ENCODE measurements at regions not wholly inside any gene's neighbourhood (a gene's known extent, or its start where the extent isn't known, plus 50 kb on each side); places are given as distances from the start of the nearest gene placed in this dataset.

GRCh38 chr3:8204331-8204730, 297.3 kb upstream of the LMCD1 start:
- ATAC-seq (ENCODE audit: low read depth) (no peak), DNase-seq (no peak)
- Histone ChIP-seq H4K8ac (ENCODE audit: low read depth in 2 of 2, low read length in 2 of 2) (no peak overlapping the region), H3K27me3 (ENCODE audit: control insufficient read depth, insufficient read depth, low read length) (no peaks in the 10 kb centered on the region), H3K56ac (ENCODE audit: extremely low read depth, insufficient read depth, low read length) (no peak overlapping the region), H2AK9ac (replicated peaks; ENCODE audit: low read depth, low read length, poor library complexity) (no peak overlapping the region), H4K5ac (ENCODE audit: low read depth, low read length) (no peak overlapping the region), H2BK20ac (ENCODE audit: low read depth, low read length) (no peak overlapping the region), H3K18ac (ENCODE audit: low read depth, low read length) (no peak overlapping the region), H3K4me3 (ENCODE audit: insufficient read depth, low read depth, low read length) (no peak overlapping the region), H3K4ac (ENCODE audit: low read depth, low read length) (no peak overlapping the region), H3K23ac (ENCODE audit: low read depth, low read length) (no peak overlapping the region), H3K36me3 (ENCODE audit: control insufficient read depth, insufficient read depth, low read length) (no peaks in the 10 kb centered on the region), H2BK5ac (ENCODE audit: low read depth, low read length, poor library complexity, severe bottlenecking) (no peak overlapping the region), H3K79me1 (ENCODE audit: low read depth in 1 of 2, low read length in 2 of 2) (no peaks in the 10 kb centered on the region), H3K9me1 (ENCODE audit: insufficient read depth, low read length) (no peaks in the 10 kb centered on the region), H3K9me3 (ENCODE audit: control insufficient read depth, insufficient read depth, low read length) (no peaks in the 10 kb centered on the region), H3K9ac (ENCODE audit: low read depth, low read length) (no peak overlapping the region), H2AK5ac (ENCODE audit: low read depth, low read length) (no peak overlapping the region), H4K91ac (ENCODE audit: insufficient read depth, low read depth, low read length) (no peak overlapping the region), H2AFZ (replicated peaks; ENCODE audit: low read length, poor library complexity) (no peak overlapping the region), H3K14ac (replicated peaks; ENCODE audit: low read depth, low read length) (no peak overlapping the region), H4K20me1 (ENCODE audit: insufficient read depth, low read length) (no peaks in the 10 kb centered on the region), H2BK15ac (ENCODE audit: low read depth, low read length) (no peak overlapping the region), H3K4me1 (ENCODE audit: control insufficient read depth, insufficient read depth, low read length) (no peaks in the 10 kb centered on the region), H3K4me2 (ENCODE audit: low read depth, low read length) (no peak overlapping the region), H2BK120ac (ENCODE audit: low read depth, low read length) (no peak overlapping the region), H3K27ac (ENCODE audit: insufficient read depth, low read length) (no peak overlapping the region)
- no peak for TF ChIP-seq RAD21 (IDR thresholded peaks at IDR 0.05; ENCODE audit: low read length)
- no peak for TF ChIP-seq MAFK (IDR thresholded peaks at IDR 0.05; ENCODE audit: low read depth, low read length)
- no peak for TF ChIP-seq MXI1 (IDR thresholded peaks at IDR 0.05; ENCODE audit: borderline replicate concordance, low read depth, low read length)
- no peak for TF ChIP-seq NFE2L2 (IDR thresholded peaks at IDR 0.05; ENCODE audit: low read depth, low read length)
- no peak for TF ChIP-seq BHLHE40 (IDR thresholded peaks at IDR 0.05; ENCODE audit: low read depth, low read length)
- no peak for TF ChIP-seq FOS (IDR thresholded peaks at IDR 0.05; ENCODE audit: low read depth, low read length)
- TF ChIP-seq MAZ (IDR thresholded peaks at IDR 0.05; ENCODE audit: borderline replicate concordance, low read depth, low read length), result no peak
- no peak for TF ChIP-seq SMC3 (IDR thresholded peaks at IDR 0.05; ENCODE audit: low read depth, low read length)
- no peak for TF ChIP-seq ELK1 (IDR thresholded peaks at IDR 0.05; ENCODE audit: borderline replicate concordance, low read depth, low read length)
- no peak for TF ChIP-seq RCOR1 (IDR thresholded peaks at IDR 0.05; ENCODE audit: insufficient replicate concordance, low read length)
- TF ChIP-seq POLR2A (IDR thresholded peaks at IDR 0.05; ENCODE audit: low read depth, low read length), result no peak
- no peak for TF ChIP-seq RFX5 (IDR thresholded peaks at IDR 0.05; ENCODE audit: low read depth, low read length)
- TF ChIP-seq CEBPB (IDR thresholded peaks at IDR 0.05; ENCODE audit: low read depth, low read length), result no peak
- TF ChIP-seq, protein P1, sequence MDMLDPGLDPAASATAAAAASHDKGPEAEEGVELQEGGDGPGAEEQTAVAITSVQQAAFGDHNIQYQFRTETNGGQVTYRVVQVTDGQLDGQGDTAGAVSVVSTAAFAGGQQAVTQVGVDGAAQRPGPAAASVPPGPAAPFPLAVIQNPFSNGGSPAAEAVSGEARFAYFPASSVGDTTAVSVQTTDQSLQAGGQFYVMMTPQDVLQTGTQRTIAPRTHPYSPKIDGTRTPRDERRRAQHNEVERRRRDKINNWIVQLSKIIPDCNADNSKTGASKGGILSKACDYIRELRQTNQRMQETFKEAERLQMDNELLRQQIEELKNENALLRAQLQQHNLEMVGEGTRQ (IDR thresholded peaks at IDR 0.05; ENCODE audit: low read depth, low read length), result no peak
- no peak for TF ChIP-seq CHD1 (IDR thresholded peaks at IDR 0.05; ENCODE audit: low read depth, low read length)
- TF ChIP-seq, protein P2, sequence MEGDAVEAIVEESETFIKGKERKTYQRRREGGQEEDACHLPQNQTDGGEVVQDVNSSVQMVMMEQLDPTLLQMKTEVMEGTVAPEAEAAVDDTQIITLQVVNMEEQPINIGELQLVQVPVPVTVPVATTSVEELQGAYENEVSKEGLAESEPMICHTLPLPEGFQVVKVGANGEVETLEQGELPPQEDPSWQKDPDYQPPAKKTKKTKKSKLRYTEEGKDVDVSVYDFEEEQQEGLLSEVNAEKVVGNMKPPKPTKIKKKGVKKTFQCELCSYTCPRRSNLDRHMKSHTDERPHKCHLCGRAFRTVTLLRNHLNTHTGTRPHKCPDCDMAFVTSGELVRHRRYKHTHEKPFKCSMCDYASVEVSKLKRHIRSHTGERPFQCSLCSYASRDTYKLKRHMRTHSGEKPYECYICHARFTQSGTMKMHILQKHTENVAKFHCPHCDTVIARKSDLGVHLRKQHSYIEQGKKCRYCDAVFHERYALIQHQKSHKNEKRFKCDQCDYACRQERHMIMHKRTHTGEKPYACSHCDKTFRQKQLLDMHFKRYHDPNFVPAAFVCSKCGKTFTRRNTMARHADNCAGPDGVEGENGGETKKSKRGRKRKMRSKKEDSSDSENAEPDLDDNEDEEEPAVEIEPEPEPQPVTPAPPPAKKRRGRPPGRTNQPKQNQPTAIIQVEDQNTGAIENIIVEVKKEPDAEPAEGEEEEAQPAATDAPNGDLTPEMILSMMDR (conservative IDR thresholded peaks at IDR 0.05; ENCODE audit: low read depth, low read length), result no peak
- intact Hi-C loops (cut with micrococcal nuclease), result no loop called here
- ChIA-PET POLR2A (ENCODE audit: unreplicated experiment) (no interaction called here), CTCF (no interaction called here)
- BruUV-seq (replicated peaks), result no TSS peak
- 20% methylated on average over 1 of the region's 5 CpGs; no CpG with 5 or more reads in 1 of the 2 experiments for WGBS, 2 experiments (ENCODE audit: extremely low coverage in 2 of 2, insufficient read length in 1 of 2)
- dilution Hi-C loops (cut with HindIII; ENCODE audit: low sequenced_read_pairs, unreplicated experiment), result no loop called here
- in situ Hi-C loops (cut with MboI; ENCODE audit: low sequenced_read_pairs), result no loop called here

Measured in IMR-90 (cell line).